WERI-Rb-1 (cell line): ENCODE measurements at regions not wholly inside any gene's neighbourhood (a gene's known extent, or its start where the extent isn't known, plus 50 kb on each side); places are given as distances from the start of the nearest gene placed in this dataset.

Experiments used
- DNase-seq: peaks from one replicate; pipeline ENCODE4 v3.0.0-alpha.2; 2020
- H3K27ac ChIP-seq: fragments of 250-450 bp; sonication (Bioruptor Pico); 2 replicates; pipeline ENCODE4 v1.5.1; 2020; ENCODE audit warnings: mild to moderate bottlenecking, moderate library complexity
- H3K27me3 ChIP-seq: fragments of 250-450 bp; sonication (Bioruptor Pico); 2 replicates; pipeline ENCODE4 v1.5.1; 2021; ENCODE audit warnings: mild to moderate bottlenecking, low read depth, moderate library complexity; ENCODE audit not compliant: insufficient read depth, severe bottlenecking
- H3K36me3 ChIP-seq: fragments of 250-450 bp; sonication (Bioruptor Pico); 2 replicates; pipeline ENCODE4 v1.5.1; 2020; ENCODE audit warnings: mild to moderate bottlenecking, moderate library complexity
- H3K4me3 ChIP-seq: 2 replicates; pipeline ENCODE4 v1.5.1; 2011; ENCODE audit warnings: low read depth, mild to moderate bottlenecking, control low read depth, low read length
- H3K9me3 ChIP-seq: fragments of 250-450 bp; sonication (Bioruptor Pico); 2 replicates; pipeline ENCODE4 v1.5.1; 2021; ENCODE audit warnings: mild to moderate bottlenecking, moderate library complexity; ENCODE audit not compliant: severe bottlenecking
- TF ChIP-seq, protein P1 (sequence below): IDR thresholded peaks from 2 replicates; pipeline ENCODE4 v1.5.1; 2011; ENCODE audit warnings: low read depth, mild to moderate bottlenecking, control low read depth, inconsistent platforms, low read length

DNA sequence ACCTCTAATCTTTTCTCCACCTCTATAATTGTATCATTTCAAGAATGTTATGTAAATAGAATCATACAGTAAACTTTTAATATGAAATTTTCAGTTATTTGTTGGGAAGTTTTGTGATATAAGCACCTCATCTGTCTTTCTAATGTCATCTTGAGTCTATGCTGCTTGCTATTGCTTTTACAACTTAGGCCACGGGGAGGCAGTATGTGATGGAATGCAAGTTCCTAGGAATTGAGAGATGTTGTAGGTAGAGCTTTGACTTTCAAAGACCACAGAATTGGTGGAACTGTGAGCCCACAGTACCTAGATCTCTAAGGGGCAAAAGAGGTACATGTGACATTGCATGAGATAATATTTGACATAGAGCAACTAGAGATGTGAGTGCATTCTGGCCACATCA lies 328.3 kb downstream of the MFSD1 start:
- Histone ChIP-seq H3K36me3 (no peaks in the 10 kb centered on the region), H3K4me3 (no peak overlapping the region), H3K27ac (no peak overlapping the region), H3K9me3 (no peaks in the 10 kb centered on the region), H3K27me3 (peaks cover 35% of the 10 kb centered on the region)
- DNase-seq, result peak; percentile 14
- TF ChIP-seq, protein P1, sequence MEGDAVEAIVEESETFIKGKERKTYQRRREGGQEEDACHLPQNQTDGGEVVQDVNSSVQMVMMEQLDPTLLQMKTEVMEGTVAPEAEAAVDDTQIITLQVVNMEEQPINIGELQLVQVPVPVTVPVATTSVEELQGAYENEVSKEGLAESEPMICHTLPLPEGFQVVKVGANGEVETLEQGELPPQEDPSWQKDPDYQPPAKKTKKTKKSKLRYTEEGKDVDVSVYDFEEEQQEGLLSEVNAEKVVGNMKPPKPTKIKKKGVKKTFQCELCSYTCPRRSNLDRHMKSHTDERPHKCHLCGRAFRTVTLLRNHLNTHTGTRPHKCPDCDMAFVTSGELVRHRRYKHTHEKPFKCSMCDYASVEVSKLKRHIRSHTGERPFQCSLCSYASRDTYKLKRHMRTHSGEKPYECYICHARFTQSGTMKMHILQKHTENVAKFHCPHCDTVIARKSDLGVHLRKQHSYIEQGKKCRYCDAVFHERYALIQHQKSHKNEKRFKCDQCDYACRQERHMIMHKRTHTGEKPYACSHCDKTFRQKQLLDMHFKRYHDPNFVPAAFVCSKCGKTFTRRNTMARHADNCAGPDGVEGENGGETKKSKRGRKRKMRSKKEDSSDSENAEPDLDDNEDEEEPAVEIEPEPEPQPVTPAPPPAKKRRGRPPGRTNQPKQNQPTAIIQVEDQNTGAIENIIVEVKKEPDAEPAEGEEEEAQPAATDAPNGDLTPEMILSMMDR, result peak; percentile 30; the same call in 1 of the 2 replicates

DNA sequence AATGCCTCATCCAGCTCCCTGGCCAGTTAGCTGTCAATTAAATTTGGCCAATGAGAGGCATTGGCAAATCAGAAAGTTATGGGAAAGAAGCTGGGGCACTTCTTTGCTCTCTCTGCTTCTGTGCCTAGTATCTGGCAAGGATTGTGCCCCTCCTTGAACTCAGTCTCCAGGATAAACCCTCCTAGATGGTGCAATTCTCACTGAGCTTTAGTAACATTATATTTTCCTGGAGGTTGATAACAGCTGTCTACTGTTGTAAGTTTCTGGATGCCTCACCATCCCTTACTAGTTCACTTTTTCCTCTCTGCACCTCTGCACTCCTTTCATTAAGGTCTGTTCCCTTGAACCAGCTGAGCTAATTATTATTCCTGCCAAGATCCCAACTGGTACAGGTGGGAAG lies 329.5 kb downstream of the MFSD1 start:
- Histone ChIP-seq H3K27ac (no peak overlapping the region), H3K36me3 (no peaks in the 10 kb centered on the region), H3K27me3 (peaks cover 40% of the 10 kb centered on the region), H3K9me3 (no peaks in the 10 kb centered on the region), H3K4me3 (no peak overlapping the region)
- TF ChIP-seq, protein P1, result no peak
- no peak for DNase-seq

DNA sequence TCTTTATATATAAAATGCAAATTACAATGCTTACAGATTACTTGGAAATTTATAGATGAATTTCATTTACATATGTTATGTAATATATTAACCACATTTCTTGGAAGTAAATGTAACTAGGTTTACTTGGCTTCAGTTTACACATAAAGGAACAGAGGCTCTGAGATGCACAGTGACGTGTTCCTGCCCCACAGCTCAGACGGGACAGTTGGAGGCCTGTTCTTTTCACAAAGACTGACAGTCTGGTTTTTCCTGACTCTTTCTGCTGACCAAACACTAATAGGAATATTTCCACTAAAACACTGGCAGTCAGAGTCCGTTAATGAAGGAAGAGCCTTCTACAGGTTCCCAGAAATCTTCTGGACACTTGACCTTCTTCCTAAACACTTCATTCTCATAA lies 336.1 kb downstream of the MFSD1 start:
- TF ChIP-seq, protein P1, result no peak
- no peak overlapping the region for H3K27ac ChIP-seq

DNA sequence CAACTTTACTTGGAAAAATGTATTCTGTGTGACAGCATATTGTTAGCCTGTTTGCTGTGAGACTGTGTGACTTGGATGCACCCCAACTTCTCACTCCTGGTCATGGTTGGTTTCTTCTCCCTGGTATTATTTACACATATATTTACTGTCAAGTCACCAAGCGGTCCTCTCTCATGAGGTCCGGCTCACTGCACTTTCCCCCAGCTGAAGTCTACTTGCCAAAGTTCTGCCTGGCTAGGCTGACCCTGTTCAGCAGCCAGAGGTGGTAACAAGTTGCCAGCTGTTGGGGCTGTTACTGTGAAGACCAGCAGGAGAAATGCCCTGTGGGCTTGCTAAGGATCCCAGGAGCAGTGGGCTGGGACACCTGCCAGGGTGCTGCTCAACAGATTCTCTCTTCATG lies 337.5 kb downstream of the MFSD1 start:
- H3K9me3 ChIP-seq, result no peaks in the 10 kb centered on the region
- no peaks in the 10 kb centered on the region for H3K36me3 ChIP-seq
- H3K27ac ChIP-seq, result no peak overlapping the region
- DNase-seq, result no peak
- TF ChIP-seq, protein P1, result no peak
- H3K4me3 ChIP-seq, result no peak overlapping the region
- H3K27me3 ChIP-seq, result peaks cover 35% of the 10 kb centered on the region

More for the DNA sequence above, 336.1 kb downstream of the MFSD1 start:
- Histone ChIP-seq H3K4me3 (no peak overlapping the region), H3K36me3 (no peaks in the 10 kb centered on the region), H3K9me3 (no peaks in the 10 kb centered on the region), H3K27me3 (peaks cover 28% of the 10 kb centered on the region)
- DNase-seq, result no peak

DNA sequence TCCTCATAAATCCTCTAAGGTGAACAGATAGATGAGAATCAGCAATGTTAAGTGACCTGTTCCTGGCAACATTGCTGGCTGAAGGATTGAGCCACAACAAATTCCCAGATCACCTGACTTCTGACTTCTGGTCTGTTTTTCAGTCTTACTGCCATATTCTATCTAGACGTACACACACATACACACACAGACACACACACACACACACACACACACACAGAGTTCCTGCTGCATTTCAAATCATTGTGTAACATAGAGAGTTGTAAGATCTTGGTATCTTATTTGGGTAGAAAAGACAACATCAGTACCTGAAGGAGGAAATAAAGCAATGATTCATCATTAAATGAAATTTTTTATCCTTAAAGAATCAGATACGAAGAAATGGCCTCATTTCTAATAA lies 342.6 kb downstream of the MFSD1 start:
- TF ChIP-seq, protein P1, result no peak

DNA sequence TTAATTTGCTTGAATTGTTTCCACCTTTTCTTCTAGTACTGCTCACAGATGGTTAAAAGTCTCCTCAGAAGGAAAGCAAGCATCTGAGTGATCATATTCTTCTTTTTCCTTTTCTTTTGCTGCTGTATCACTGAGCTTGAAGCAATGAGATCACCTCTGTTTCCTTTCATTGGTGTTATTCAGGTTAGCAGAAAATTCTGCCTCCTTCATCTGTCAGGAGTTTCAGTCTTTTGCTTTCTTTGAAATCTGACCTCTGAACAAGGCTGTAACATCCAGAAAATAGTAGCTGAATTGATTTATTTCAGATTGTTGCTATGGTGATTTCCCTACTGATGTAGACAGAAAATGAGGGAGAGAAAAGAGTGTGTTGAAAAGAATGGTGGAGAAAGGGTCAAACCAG lies 343.0 kb downstream of the MFSD1 start:
- H3K27me3 ChIP-seq, result peaks cover 54% of the 10 kb centered on the region

More for the DNA sequence above, 342.6 kb downstream of the MFSD1 start:
- no peak overlapping the region for H3K4me3 ChIP-seq
- no peak overlapping the region for H3K27ac ChIP-seq
- H3K27me3 ChIP-seq, result peaks cover 58% of the 10 kb centered on the region
- no peaks in the 10 kb centered on the region for H3K36me3 ChIP-seq
- DNase-seq, result no peak
- no peaks in the 10 kb centered on the region for H3K9me3 ChIP-seq

More for the DNA sequence above, 343.0 kb downstream of the MFSD1 start:
- Histone ChIP-seq H3K27ac (no peak overlapping the region), H3K9me3 (no peaks in the 10 kb centered on the region), H3K4me3 (no peak overlapping the region), H3K36me3 (no peaks in the 10 kb centered on the region)
- TF ChIP-seq, protein P1, result no peak
- DNase-seq, result no peak
